ENCODE measurements at regions not wholly inside any gene's neighbourhood (a gene's known extent, or its start where the extent isn't known, plus 50 kb on each side); places are given as distances from the start of the nearest gene placed in this dataset.
A peak's percentile ranks its signal among the peaks of the same experiment; 100 is the strongest.

GRCh38 chr9:73532985-73533384 is 381.3 kb downstream of the ANXA1 start:
- in situ Hi-C loops (cut with MboI; ENCODE audit: low sequenced_read_pairs): no loop called here

More at GRCh38 chr9:73532985-73533384, 381.3 kb downstream of the ANXA1 start:
- H3K14ac ChIP-seq (replicated peaks; ENCODE audit: low read depth, low read length): no peak overlapping the region
- H2BK5ac ChIP-seq (ENCODE audit: low read depth, low read length, poor library complexity, severe bottlenecking): no peak overlapping the region
- H3K4me2 ChIP-seq (ENCODE audit: low read depth, low read length): no peak overlapping the region
- intact Hi-C loops (cut with micrococcal nuclease) (no loop called here), dilution Hi-C loops (cut with HindIII; ENCODE audit: low sequenced_read_pairs, unreplicated experiment) (no loop called here)
- no peaks in the 10 kb centered on the region for H4K20me1 ChIP-seq (ENCODE audit: insufficient read depth, low read length)
- ChIA-PET CTCF (no interaction called here), POLR2A (ENCODE audit: unreplicated experiment) (no interaction called here)
- H3K4me3 ChIP-seq (ENCODE audit: insufficient read depth, low read depth, low read length): no peak overlapping the region
- no peak overlapping the region for H3K18ac ChIP-seq (ENCODE audit: low read depth, low read length)
- DNase-seq (no peak), ATAC-seq (ENCODE audit: low read depth) (no peak)
- no peaks in the 10 kb centered on the region for H3K79me1 ChIP-seq (ENCODE audit: low read depth in 1 of 2, low read length in 2 of 2)
- no peak overlapping the region for H4K8ac ChIP-seq (ENCODE audit: low read depth in 2 of 2, low read length in 2 of 2)
- no peak overlapping the region for H3K4ac ChIP-seq (ENCODE audit: low read depth, low read length)
- no peak overlapping the region for H3K23ac ChIP-seq (ENCODE audit: low read depth, low read length)
- H3K27me3 ChIP-seq (ENCODE audit: control insufficient read depth, insufficient read depth, low read length): no peaks in the 10 kb centered on the region
- TF ChIP-seq MAFK (IDR thresholded peaks at IDR 0.05; ENCODE audit: low read depth, low read length): peak; percentile 54
- TF ChIP-seq NFE2L2 (IDR thresholded peaks at IDR 0.05; ENCODE audit: low read depth, low read length): no peak
- no peaks in the 10 kb centered on the region for H3K9me1 ChIP-seq (ENCODE audit: insufficient read depth, low read length)
- no peak overlapping the region for H2BK120ac ChIP-seq (ENCODE audit: low read depth, low read length)
- no CpG with 5 or more reads among the region's 4 CpGs for WGBS, 2 experiments (ENCODE audit: extremely low coverage in 2 of 2, insufficient read length in 1 of 2)
- no peak overlapping the region for H2AK9ac ChIP-seq (replicated peaks; ENCODE audit: low read depth, low read length, poor library complexity)
- no TSS peak for BruUV-seq (replicated peaks)
- no peak overlapping the region for H2BK20ac ChIP-seq (ENCODE audit: low read depth, low read length)
- H4K91ac ChIP-seq (ENCODE audit: insufficient read depth, low read depth, low read length): no peak overlapping the region
- no peak overlapping the region for H3K27ac ChIP-seq (ENCODE audit: insufficient read depth, low read length)
- H4K5ac ChIP-seq (ENCODE audit: low read depth, low read length): no peak overlapping the region
- no peaks in the 10 kb centered on the region for H3K36me3 ChIP-seq (ENCODE audit: control insufficient read depth, insufficient read depth, low read length)
- no peak overlapping the region for H3K9ac ChIP-seq (ENCODE audit: low read depth, low read length)
- no peaks in the 10 kb centered on the region for H3K4me1 ChIP-seq (ENCODE audit: control insufficient read depth, insufficient read depth, low read length)
- H3K56ac ChIP-seq (ENCODE audit: extremely low read depth, insufficient read depth, low read length): no peak overlapping the region
- no peak overlapping the region for H2AFZ ChIP-seq (replicated peaks; ENCODE audit: low read length, poor library complexity)
- H2BK15ac ChIP-seq (ENCODE audit: low read depth, low read length): no peak overlapping the region
- H2AK5ac ChIP-seq (ENCODE audit: low read depth, low read length): no peak overlapping the region
- H3K9me3 ChIP-seq (ENCODE audit: control insufficient read depth, insufficient read depth, low read length): peaks cover 2% of the 10 kb centered on the region; the same call in 1 of the 2 replicates

All from IMR-90 (cell line).